ENCODE measurements at regions not wholly inside any gene's neighbourhood (a gene's known extent, or its start where the extent isn't known, plus 50 kb on each side); places are given as distances from the start of the nearest gene placed in this dataset.

- no peaks in the 10 kb centered on the region for H3K27me3 Mint-ChIP-seq (ENCODE audit: low read depth)
- H3K9me3 Mint-ChIP-seq, result no peaks in the 10 kb centered on the region
- no peaks in the 10 kb centered on the region for H3K4me1 Mint-ChIP-seq
- no peaks in the 10 kb centered on the region for H3K36me3 Mint-ChIP-seq (ENCODE audit: low read depth)
- H3K4me3 Mint-ChIP-seq, result no peak overlapping the region
- H3K27ac Mint-ChIP-seq (ENCODE audit: unreplicated experiment), result no peak overlapping the region
- TF ChIP-seq, protein P1, sequence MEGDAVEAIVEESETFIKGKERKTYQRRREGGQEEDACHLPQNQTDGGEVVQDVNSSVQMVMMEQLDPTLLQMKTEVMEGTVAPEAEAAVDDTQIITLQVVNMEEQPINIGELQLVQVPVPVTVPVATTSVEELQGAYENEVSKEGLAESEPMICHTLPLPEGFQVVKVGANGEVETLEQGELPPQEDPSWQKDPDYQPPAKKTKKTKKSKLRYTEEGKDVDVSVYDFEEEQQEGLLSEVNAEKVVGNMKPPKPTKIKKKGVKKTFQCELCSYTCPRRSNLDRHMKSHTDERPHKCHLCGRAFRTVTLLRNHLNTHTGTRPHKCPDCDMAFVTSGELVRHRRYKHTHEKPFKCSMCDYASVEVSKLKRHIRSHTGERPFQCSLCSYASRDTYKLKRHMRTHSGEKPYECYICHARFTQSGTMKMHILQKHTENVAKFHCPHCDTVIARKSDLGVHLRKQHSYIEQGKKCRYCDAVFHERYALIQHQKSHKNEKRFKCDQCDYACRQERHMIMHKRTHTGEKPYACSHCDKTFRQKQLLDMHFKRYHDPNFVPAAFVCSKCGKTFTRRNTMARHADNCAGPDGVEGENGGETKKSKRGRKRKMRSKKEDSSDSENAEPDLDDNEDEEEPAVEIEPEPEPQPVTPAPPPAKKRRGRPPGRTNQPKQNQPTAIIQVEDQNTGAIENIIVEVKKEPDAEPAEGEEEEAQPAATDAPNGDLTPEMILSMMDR (conservative IDR thresholded peaks at IDR 0.05), result no peak
- DNase-seq (ENCODE audit: low read depth, low spot score), result no peak
Measured at GRCh38 chr5:100726116-100726515, 177.0 kb downstream of the ST8SIA4 start.

GRCh38 chr5:100731768-100732167 lies 171.3 kb downstream of the ST8SIA4 start:
- no peak for DNase-seq (ENCODE audit: low read depth, low spot score)
- Mint-ChIP-seq H3K27ac (ENCODE audit: unreplicated experiment) (no peak overlapping the region), H3K4me1 (no peaks in the 10 kb centered on the region), H3K36me3 (ENCODE audit: low read depth) (no peaks in the 10 kb centered on the region), H3K27me3 (ENCODE audit: low read depth) (no peaks in the 10 kb centered on the region), H3K4me3 (no peak overlapping the region), H3K9me3 (no peaks in the 10 kb centered on the region)
- TF ChIP-seq, protein P1 (conservative IDR thresholded peaks at IDR 0.05), result no peak

DNA sequence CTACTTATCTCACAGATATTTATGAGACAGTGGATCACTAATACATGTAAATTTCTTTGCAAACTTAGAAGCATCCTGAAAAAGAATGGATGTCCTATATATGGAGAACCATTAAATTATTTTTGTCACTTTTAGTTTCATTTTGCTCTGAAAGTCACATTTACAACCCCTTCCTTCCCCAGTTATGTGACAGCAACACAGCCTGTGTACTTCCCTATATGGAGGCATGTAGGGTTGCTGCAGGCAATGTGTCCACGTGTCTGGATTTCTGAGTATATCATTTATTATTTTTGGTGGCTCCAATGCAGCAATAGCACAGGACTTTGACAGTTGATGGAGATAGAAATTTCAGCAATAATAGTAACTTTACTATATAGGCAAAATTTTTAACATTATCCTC lies 156.4 kb downstream of the ST8SIA4 start:
- no peaks in the 10 kb centered on the region for H3K36me3 Mint-ChIP-seq (ENCODE audit: low read depth)
- H3K4me3 Mint-ChIP-seq, result no peak overlapping the region
- no peaks in the 10 kb centered on the region for H3K27me3 Mint-ChIP-seq (ENCODE audit: low read depth)
- TF ChIP-seq, protein P1 (conservative IDR thresholded peaks at IDR 0.05), result no peak
- peaks cover 4% of the 10 kb centered on the region for H3K4me1 Mint-ChIP-seq
- no peak overlapping the region for H3K27ac Mint-ChIP-seq (ENCODE audit: unreplicated experiment)
- no peaks in the 10 kb centered on the region for H3K9me3 Mint-ChIP-seq
- no peak for DNase-seq (ENCODE audit: low read depth, low spot score)

- Mint-ChIP-seq H3K4me1 (peaks cover 4% of the 10 kb centered on the region), H3K36me3 (ENCODE audit: low read depth) (no peaks in the 10 kb centered on the region), H3K27ac (ENCODE audit: unreplicated experiment) (no peak overlapping the region), H3K9me3 (no peaks in the 10 kb centered on the region), H3K4me3 (no peak overlapping the region), H3K27me3 (ENCODE audit: low read depth) (no peaks in the 10 kb centered on the region)
- no peak for DNase-seq (ENCODE audit: low read depth, low spot score)
- TF ChIP-seq, protein P1 (conservative IDR thresholded peaks at IDR 0.05), result no peak
Measured at GRCh38 chr5:100749771-100750284, 153.3 kb downstream of the ST8SIA4 start.

DNA sequence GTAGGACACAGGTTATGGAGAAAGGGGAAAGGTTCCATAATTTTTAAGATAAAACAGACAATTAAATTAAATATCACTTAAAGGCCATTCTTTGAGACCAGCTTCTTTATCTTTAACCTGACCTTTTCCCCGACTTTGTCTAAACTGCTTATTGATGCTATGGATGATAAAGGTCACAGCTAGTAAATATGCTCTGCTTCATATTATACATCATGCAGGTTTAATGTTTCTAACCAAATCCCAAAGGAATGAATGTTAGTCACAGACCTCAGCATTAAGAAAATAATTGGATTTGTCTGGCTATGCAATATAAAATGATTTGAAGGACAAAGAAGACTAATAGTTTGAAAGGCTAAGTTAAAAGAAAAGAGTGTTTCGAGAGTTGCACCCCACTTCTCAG lies 147.6 kb downstream of the ST8SIA4 start:
- H3K36me3 Mint-ChIP-seq (ENCODE audit: low read depth), result no peaks in the 10 kb centered on the region
- no peak overlapping the region for H3K27ac Mint-ChIP-seq (ENCODE audit: unreplicated experiment)
- no peaks in the 10 kb centered on the region for H3K9me3 Mint-ChIP-seq
- no peak for DNase-seq (ENCODE audit: low read depth, low spot score)
- no peaks in the 10 kb centered on the region for H3K27me3 Mint-ChIP-seq (ENCODE audit: low read depth)
- H3K4me1 Mint-ChIP-seq, result peaks cover 8% of the 10 kb centered on the region
- H3K4me3 Mint-ChIP-seq, result no peak overlapping the region
- TF ChIP-seq, protein P1 (conservative IDR thresholded peaks at IDR 0.05), result no peak
